ENCODE measurements at regions not wholly inside any gene's neighbourhood (a gene's known extent, or its start where the extent isn't known, plus 50 kb on each side); places are given as distances from the start of the nearest gene placed in this dataset.

DNA sequence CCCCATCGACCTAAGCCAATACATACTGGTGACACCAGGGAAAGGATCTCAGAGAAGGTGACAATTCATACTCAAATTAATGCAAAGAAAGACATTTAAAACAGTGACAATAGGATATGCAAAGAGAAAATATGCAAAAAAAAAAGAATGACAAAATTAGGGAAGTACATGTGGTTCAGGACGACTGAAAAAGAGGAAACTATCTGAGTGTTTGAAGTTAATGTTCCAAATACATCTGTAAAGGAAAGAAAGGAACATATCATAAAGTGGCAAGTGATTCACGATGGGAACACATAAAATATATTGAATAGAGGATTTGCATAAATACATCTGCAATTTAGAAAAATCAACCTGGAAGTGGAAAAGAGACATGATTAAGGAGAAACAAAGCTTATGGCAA lies 441.4 kb downstream of the SLITRK5 start:
- TF ChIP-seq, protein P1, sequence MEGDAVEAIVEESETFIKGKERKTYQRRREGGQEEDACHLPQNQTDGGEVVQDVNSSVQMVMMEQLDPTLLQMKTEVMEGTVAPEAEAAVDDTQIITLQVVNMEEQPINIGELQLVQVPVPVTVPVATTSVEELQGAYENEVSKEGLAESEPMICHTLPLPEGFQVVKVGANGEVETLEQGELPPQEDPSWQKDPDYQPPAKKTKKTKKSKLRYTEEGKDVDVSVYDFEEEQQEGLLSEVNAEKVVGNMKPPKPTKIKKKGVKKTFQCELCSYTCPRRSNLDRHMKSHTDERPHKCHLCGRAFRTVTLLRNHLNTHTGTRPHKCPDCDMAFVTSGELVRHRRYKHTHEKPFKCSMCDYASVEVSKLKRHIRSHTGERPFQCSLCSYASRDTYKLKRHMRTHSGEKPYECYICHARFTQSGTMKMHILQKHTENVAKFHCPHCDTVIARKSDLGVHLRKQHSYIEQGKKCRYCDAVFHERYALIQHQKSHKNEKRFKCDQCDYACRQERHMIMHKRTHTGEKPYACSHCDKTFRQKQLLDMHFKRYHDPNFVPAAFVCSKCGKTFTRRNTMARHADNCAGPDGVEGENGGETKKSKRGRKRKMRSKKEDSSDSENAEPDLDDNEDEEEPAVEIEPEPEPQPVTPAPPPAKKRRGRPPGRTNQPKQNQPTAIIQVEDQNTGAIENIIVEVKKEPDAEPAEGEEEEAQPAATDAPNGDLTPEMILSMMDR (IDR thresholded peaks at IDR 0.05; ENCODE audit: borderline replicate concordance): no peak
- H3K27ac ChIP-seq (replicated peaks): no peak overlapping the region
- H3K4me1 ChIP-seq: no peaks in the 10 kb centered on the region
- H3K36me3 ChIP-seq: no peaks in the 10 kb centered on the region
- H3K4me3 ChIP-seq: no peak overlapping the region
- H3K27me3 ChIP-seq (ENCODE audit: low read depth): no peaks in the 10 kb centered on the region
- intact Hi-C loops (cut with micrococcal nuclease): no loop called here
- DNase-seq: no peak
- H3K9me3 ChIP-seq (replicated peaks): no peaks in the 10 kb centered on the region

DNA sequence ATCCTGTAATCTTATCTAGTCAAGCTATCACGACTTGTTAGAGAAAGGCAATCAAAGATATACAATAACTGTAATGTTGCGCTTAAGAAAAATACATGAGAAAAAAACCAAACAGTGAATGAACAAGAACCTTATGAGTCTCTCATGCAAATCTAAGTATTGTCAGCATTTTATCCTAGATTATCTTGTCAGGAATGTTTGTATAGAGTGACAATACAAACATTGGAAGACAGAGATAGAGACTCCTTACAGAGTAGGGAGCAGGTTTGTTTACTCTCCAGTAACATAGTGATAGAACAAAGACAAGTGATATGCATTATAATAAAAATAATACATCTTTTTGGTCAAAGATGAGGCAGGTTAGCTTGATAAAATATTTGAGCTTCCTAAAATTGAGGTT lies 444.8 kb downstream of the SLITRK5 start:
- TF ChIP-seq, protein P1 (IDR thresholded peaks at IDR 0.05; ENCODE audit: borderline replicate concordance): no peak
- intact Hi-C loops (cut with micrococcal nuclease): no loop called here
- Histone ChIP-seq H3K27ac (replicated peaks) (no peak overlapping the region), H3K4me1 (no peaks in the 10 kb centered on the region), H3K27me3 (ENCODE audit: low read depth) (no peaks in the 10 kb centered on the region), H3K36me3 (no peaks in the 10 kb centered on the region), H3K9me3 (replicated peaks) (peaks cover 4% of the 10 kb centered on the region), H3K4me3 (no peak overlapping the region)
- DNase-seq: no peak

DNA sequence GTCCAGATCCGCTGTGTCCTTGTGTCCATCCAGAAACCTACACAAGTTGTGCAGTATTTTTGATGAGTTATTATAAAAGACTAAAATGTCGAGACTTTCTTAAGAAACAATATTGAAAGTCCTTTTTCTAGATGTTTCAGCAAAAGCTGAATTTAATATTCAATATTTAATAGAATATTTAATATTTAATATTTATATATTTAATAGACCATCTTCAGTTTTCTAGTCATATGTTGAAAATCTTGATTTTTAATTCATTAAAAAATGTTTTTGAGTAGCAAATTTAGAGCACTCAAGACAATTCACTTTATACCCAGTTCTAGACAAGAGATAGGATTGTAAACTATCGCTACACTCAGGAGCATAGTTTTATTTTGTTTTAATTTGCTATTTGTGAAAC lies 447.8 kb downstream of the SLITRK5 start:
- H3K4me1 ChIP-seq: no peaks in the 10 kb centered on the region
- H3K27me3 ChIP-seq (ENCODE audit: low read depth): no peaks in the 10 kb centered on the region
- no peak overlapping the region for H3K27ac ChIP-seq (replicated peaks)
- TF ChIP-seq, protein P1 (IDR thresholded peaks at IDR 0.05; ENCODE audit: borderline replicate concordance): no peak
- no peak overlapping the region for H3K4me3 ChIP-seq
- H3K9me3 ChIP-seq (replicated peaks): peaks cover 14% of the 10 kb centered on the region
- no peak for DNase-seq
- no peaks in the 10 kb centered on the region for H3K36me3 ChIP-seq
- intact Hi-C loops (cut with micrococcal nuclease): no loop called here

DNA sequence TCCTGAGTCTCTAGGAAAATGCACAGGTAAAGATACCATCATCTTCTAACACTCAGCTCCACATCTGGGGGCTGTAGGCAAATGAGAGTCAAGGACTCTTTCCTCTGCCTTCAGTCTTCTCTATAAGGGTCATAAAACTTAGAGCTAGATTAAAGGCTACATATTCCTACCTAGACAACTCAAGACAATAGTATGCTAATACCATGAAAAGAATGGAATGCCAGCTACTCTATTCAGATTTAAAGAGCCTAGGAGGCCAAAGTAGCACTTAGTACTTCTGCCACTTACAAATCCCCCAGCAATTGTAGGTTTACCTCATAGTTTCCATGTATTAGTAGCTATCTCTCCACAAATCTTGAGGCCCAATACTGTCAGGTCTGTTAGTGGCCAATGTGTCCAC lies 453.0 kb downstream of the SLITRK5 start:
- intact Hi-C loops (cut with micrococcal nuclease): no loop called here
- Histone ChIP-seq H3K27me3 (ENCODE audit: low read depth) (no peaks in the 10 kb centered on the region), H3K9me3 (replicated peaks) (peaks cover 16% of the 10 kb centered on the region), H3K4me1 (no peaks in the 10 kb centered on the region), H3K36me3 (no peaks in the 10 kb centered on the region), H3K4me3 (no peak overlapping the region), H3K27ac (replicated peaks) (no peak overlapping the region)
- DNase-seq: no peak
- TF ChIP-seq, protein P1 (IDR thresholded peaks at IDR 0.05; ENCODE audit: borderline replicate concordance): no peak

DNA sequence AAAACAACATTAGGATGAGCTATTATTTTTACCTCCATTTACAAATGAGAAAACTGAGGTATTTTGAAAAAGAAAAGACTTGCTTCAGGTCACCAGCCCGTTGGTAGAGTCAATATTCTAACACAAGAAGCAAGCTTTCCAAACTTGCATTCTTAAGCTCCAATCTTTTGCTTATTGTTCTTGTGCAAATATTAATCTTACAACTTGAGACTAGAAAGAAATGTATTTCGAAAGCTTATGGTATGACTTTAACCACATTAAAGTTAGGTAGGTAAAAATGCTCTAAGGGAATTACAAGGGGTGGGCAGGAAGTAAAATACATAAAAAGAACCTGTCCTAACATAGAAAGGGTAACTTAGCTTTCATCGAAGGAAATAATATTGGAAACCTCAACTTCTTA lies 453.9 kb downstream of the SLITRK5 start:
- DNase-seq: no peak
- Histone ChIP-seq H3K4me3 (no peak overlapping the region), H3K4me1 (no peaks in the 10 kb centered on the region), H3K9me3 (replicated peaks) (peaks cover 12% of the 10 kb centered on the region), H3K27me3 (ENCODE audit: low read depth) (no peaks in the 10 kb centered on the region), H3K36me3 (no peaks in the 10 kb centered on the region), H3K27ac (replicated peaks) (no peak overlapping the region)
- TF ChIP-seq, protein P1 (IDR thresholded peaks at IDR 0.05; ENCODE audit: borderline replicate concordance): no peak
- intact Hi-C loops (cut with micrococcal nuclease): no loop called here

Measured in left ventricle myocardium inferior (tissue), 1 donor.